Stomach (tissue), 8 donors: ENCODE measurements at regions not wholly inside any gene's neighbourhood (a gene's known extent, or its start where the extent isn't known, plus 50 kb on each side); places are given as distances from the start of the nearest gene placed in this dataset.
A peak's percentile ranks its signal among the peaks of the same experiment; 100 is the strongest.
"Not testable (repeated sequence)": the region's sequence is repeated elsewhere in the genome, so short reads cannot be mapped to it uniquely, and the experiment has no call there.

Experiments
- DNase-seq, 2 donors: peaks; one replicate each; pipeline versions ENCODE4 v3.0.0 to v3.0.0-alpha.2; 2013 to 2019
- H3K27ac ChIP-seq, 5 donors: fragments of 200-600 bp in 4 of 5; sonication (generic) in 4 of 5; one replicate each; pipeline ENCODE4 v1.5.1; 2013 to 2019; ENCODE audit warnings: mild to moderate bottlenecking in 1 of 5, moderate library complexity in 1 of 5
- H3K27me3 ChIP-seq, 3 donors: fragments of 200-600 bp; sonication (generic); one replicate each; pipeline ENCODE4 v1.5.1; 2017 to 2019; ENCODE audit warnings: mixed run types in 1 of 3
- H3K36me3 ChIP-seq, 4 donors: fragments of 200-600 bp; sonication (generic); 1 replicate in 3 of 4; 2 replicates in 1 of 4; pipeline ENCODE4 v1.5.1; 2016 to 2019
- H3K4me1 ChIP-seq, 4 donors: fragments of 200-600 bp; sonication (generic); one replicate each; pipeline ENCODE4 v1.5.1; 2016 to 2019
- H3K4me3 ChIP-seq, 4 donors: fragments of 200-600 bp; sonication (generic) in 3 of 4; one replicate each; pipeline ENCODE4 v1.5.1; 2016 to 2019; ENCODE audit warnings: mild to moderate bottlenecking in 1 of 4
- H3K9me3 ChIP-seq, 4 donors: fragments of 200-600 bp; sonication (generic); one replicate each; pipeline ENCODE4 v1.5.1; 2016 to 2019
- EP300 ChIP-seq: sonication (generic); formaldehyde crosslinking; IDR thresholded peaks from one replicate; pipeline ENCODE4 v1.6.1; 2017; ENCODE audit warnings: antibody characterized with exemption
- POLR2A ChIP-seq, 4 donors: fragments of 450-650 bp; IDR thresholded peaks; one replicate each; pipeline ENCODE4 v1.6.1; 2016; ENCODE audit warnings: antibody characterized with exemption in 4 of 4, control low read depth in 2 of 4, mild to moderate bottlenecking in 1 of 4, moderate library complexity in 1 of 4
- POLR2AphosphoS5 ChIP-seq, 3 donors: sonication (generic); formaldehyde crosslinking; IDR thresholded peaks; one replicate each; pipeline ENCODE4 v1.6.1; 2016; ENCODE audit warnings: antibody characterized with exemption in 3 of 3
- WGBS, 5 donors: extraction: QIAGEN DNeasy Blood & Tissue Kit in 3 of 5; methylation state at CpG; one replicate each; pipeline versions ENCODE4 v1.1.5 to v1.1.7; 2013 to 2018; 5-methylcytosine and 5-hydroxymethylcytosine counted together
- intact Hi-C: fragments of 100-400 bp; cut with DNase I; formaldehyde crosslinking; loops from one replicate; pipeline ENCODE4 v1.15.1; 2023; ENCODE audit warnings: low total_unique reads
- TF ChIP-seq, protein P1 (sequence below), 7 experiments: fragments of 450-650 bp in 4 of 7; fragments of 200-600 bp in 3 of 7; sonication (generic) in 3 of 7; IDR thresholded peaks; one replicate each; pipeline ENCODE4 v1.5.1; 2016 to 2019; ENCODE audit warnings: antibody characterized with exemption in 7 of 7, control low read depth in 2 of 7, mild to moderate bottlenecking in 1 of 7
- donor health status: healthy with polysubstance abuse.
- donor health status: Bipolar disorder and iron deficiency.
- donor health status: healthy.

GRCh38 chr3:35296533-35296932, 342.8 kb upstream of the ARPP21 start:
- intact Hi-C loops, result no loop called here
- H3K9me3 ChIP-seq, result no peaks in the 10 kb centered on the region
- DNase-seq, result peak in 1 of 2 donors; percentile 26
- H3K27ac ChIP-seq, result no peak overlapping the region
- no peak for TF ChIP-seq EP300
- TF ChIP-seq POLR2AphosphoS5 (IDR thresholded peaks at IDR 0.05), result no peak
- no peak for TF ChIP-seq POLR2A (IDR thresholded peaks at IDR 0.05)
- TF ChIP-seq, protein P1, sequence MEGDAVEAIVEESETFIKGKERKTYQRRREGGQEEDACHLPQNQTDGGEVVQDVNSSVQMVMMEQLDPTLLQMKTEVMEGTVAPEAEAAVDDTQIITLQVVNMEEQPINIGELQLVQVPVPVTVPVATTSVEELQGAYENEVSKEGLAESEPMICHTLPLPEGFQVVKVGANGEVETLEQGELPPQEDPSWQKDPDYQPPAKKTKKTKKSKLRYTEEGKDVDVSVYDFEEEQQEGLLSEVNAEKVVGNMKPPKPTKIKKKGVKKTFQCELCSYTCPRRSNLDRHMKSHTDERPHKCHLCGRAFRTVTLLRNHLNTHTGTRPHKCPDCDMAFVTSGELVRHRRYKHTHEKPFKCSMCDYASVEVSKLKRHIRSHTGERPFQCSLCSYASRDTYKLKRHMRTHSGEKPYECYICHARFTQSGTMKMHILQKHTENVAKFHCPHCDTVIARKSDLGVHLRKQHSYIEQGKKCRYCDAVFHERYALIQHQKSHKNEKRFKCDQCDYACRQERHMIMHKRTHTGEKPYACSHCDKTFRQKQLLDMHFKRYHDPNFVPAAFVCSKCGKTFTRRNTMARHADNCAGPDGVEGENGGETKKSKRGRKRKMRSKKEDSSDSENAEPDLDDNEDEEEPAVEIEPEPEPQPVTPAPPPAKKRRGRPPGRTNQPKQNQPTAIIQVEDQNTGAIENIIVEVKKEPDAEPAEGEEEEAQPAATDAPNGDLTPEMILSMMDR (IDR thresholded peaks at IDR 0.05), result no peak
- WGBS, 5 donors, result 67 to 75% (median 70%) methylated on average over 4 of the region's 4 CpGs
- H3K4me1 ChIP-seq, result no peaks in the 10 kb centered on the region
- no peaks in the 10 kb centered on the region for H3K36me3 ChIP-seq
- H3K4me3 ChIP-seq, result no peak overlapping the region
- H3K27me3 ChIP-seq, result no peaks in the 10 kb centered on the region

DNA sequence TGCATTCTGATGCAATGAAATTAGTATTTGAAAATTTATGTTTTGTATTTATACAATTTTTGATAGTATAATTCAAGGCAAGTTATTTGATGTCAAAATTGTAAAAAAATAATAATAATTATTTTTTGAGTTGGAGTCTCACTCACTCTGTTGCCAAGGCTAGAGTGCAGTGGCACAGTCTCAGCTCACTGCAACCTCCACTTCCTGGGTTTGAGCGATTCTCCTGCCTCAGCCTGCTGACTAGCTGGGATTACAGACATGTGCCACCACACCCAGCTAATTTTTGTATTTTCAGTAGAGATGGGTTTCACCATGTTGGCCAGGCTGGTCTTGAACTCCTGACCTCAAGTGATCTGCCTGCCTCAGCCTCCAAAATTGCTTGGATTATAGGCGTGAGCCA, 342.4 kb upstream of the ARPP21 start:
- WGBS, 5 donors, result 68 to 85% (median 76%) methylated on average over 2 of the region's 2 CpGs
- H3K27me3 ChIP-seq, H3K4me1 ChIP-seq, H3K27ac ChIP-seq, H3K9me3 ChIP-seq, H3K36me3 ChIP-seq, DNase-seq, H3K4me3 ChIP-seq, intact Hi-C loops: not testable (repeated sequence)

DNA sequence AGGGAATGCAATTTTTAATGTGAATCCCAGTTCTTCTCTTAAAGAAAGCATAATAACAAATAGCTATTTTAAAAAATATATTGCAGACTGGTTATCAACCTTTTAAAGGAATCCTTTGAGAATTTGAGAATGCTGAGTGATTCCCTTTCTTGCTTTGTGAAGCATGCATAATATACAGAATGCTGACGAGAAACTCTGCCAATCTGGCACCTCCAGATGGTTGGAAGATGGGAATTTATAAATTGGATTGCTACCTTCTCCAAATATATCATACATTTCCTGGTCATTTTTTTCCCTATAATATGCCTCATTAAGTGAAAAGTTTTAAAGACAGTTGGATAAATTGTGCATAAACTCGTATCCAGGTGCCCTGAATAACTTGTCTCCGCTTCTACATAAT, 333.9 kb upstream of the ARPP21 start:
- Histone ChIP-seq H3K36me3 (no peaks in the 10 kb centered on the region), H3K4me3 (no peak overlapping the region), H3K9me3 (no peaks in the 10 kb centered on the region), H3K27me3 (no peaks in the 10 kb centered on the region), H3K27ac (no peak overlapping the region), H3K4me1 (no peaks in the 10 kb centered on the region)
- WGBS, 5 donors, result 70 to 82% (median 77%) methylated on average over 3 of the region's 3 CpGs
- no peak for DNase-seq
- TF ChIP-seq, protein P1 (IDR thresholded peaks at IDR 0.05), result no peak
- TF ChIP-seq POLR2A (IDR thresholded peaks at IDR 0.05) (no peak), POLR2AphosphoS5 (IDR thresholded peaks at IDR 0.05) (no peak), EP300 (no peak)
- intact Hi-C loops, result no loop called here

- Histone ChIP-seq H3K4me1 (no peaks in the 10 kb centered on the region), H3K27me3 (no peaks in the 10 kb centered on the region), H3K36me3 (no peaks in the 10 kb centered on the region), H3K27ac (no peak overlapping the region), H3K9me3 (no peaks in the 10 kb centered on the region), H3K4me3 (no peak overlapping the region)
- intact Hi-C loops, result no loop called here
- WGBS, 5 donors, result 58 to 71% (median 64%) methylated on average over 2 of the region's 2 CpGs
- DNase-seq, result no peak
- TF ChIP-seq POLR2A (IDR thresholded peaks at IDR 0.05) (no peak), EP300 (no peak), POLR2AphosphoS5 (IDR thresholded peaks at IDR 0.05) (no peak)
- TF ChIP-seq, protein P1 (IDR thresholded peaks at IDR 0.05), result no peak
Observed at GRCh38 chr3:35307296-35307695, 332.0 kb upstream of the ARPP21 start.

- WGBS, 5 donors, result 89 to 100% (median 97%) methylated on average over 2 of the region's 2 CpGs
- intact Hi-C loops, H3K27ac ChIP-seq: not testable (repeated sequence)
Observed at GRCh38 chr3:35316841-35317240, 322.5 kb upstream of the ARPP21 start.

More at GRCh38 chr3:35316841-35317240, 322.5 kb upstream of the ARPP21 start:
- not testable (repeated sequence) for DNase-seq, H3K27me3 ChIP-seq, H3K9me3 ChIP-seq, H3K4me1 ChIP-seq, H3K4me3 ChIP-seq, H3K36me3 ChIP-seq
